Breast epithelium (tissue), 4 donors: ENCODE measurements at regions not wholly inside any gene's neighbourhood (a gene's known extent, or its start where the extent isn't known, plus 50 kb on each side); places are given as distances from the start of the nearest gene placed in this dataset.

ENCODE experiments used
- DNase-seq, 2 donors: peaks; one replicate each; pipeline ENCODE4 v3.0.0-alpha.2; 2019; ENCODE audit warnings: low spot score in 2 of 2
- H3K27ac ChIP-seq, 2 donors: fragments of 200-600 bp; sonication (generic) in 1 of 2; one replicate each; pipeline ENCODE4 v1.5.1; 2016 to 2019; ENCODE audit warnings: mild to moderate bottlenecking in 1 of 2
- H3K27me3 ChIP-seq, 2 donors: fragments of 200-600 bp; sonication (generic) in 1 of 2; one replicate each; pipeline versions ENCODE4 v1.5.1 to v1.6.0; 2017 to 2019; ENCODE audit warnings: control low read depth in 1 of 2, mild to moderate bottlenecking in 1 of 2
- H3K36me3 ChIP-seq: fragments of 200-600 bp; one replicate; pipeline ENCODE4 v1.5.1; 2019
- H3K4me1 ChIP-seq, 2 donors: fragments of 200-600 bp; sonication (generic); one replicate each; pipeline ENCODE4 v1.5.1; 2016 to 2019; ENCODE audit warnings: control low read depth in 1 of 2
- H3K4me3 ChIP-seq, 3 donors: fragments of 200-600 bp; sonication (generic); 1 replicate in 2 of 3; 2 replicates in 1 of 3; pipeline ENCODE4 v1.5.1; 2016 to 2019; ENCODE audit warnings: mild to moderate bottlenecking in 3 of 3, moderate library complexity in 2 of 3
- H3K9me3 ChIP-seq, 2 donors: fragments of 200-600 bp; sonication (generic) in 1 of 2; one replicate each; pipeline ENCODE4 v1.5.1; 2016 to 2019; ENCODE audit warnings: control low read depth in 1 of 2
- POLR2A ChIP-seq: fragments of 450-650 bp; IDR thresholded peaks from one replicate; pipeline ENCODE4 v1.6.1; 2016; ENCODE audit warnings: antibody characterized with exemption, mild to moderate bottlenecking, moderate library complexity
- POLR2AphosphoS5 ChIP-seq, 3 donors: sonication (generic); formaldehyde crosslinking; IDR thresholded peaks; one replicate each; pipeline ENCODE4 v1.6.1; 2017; ENCODE audit warnings: antibody characterized with exemption in 3 of 3
- intact Hi-C: fragments of 100-400 bp; cut with DNase I; formaldehyde crosslinking; loops from one replicate; pipeline ENCODE4 v1.15.1; 2023; ENCODE audit warnings: low total_unique reads
- TF ChIP-seq, protein P1 (sequence below), 3 donors: fragments of 450-650 bp; IDR thresholded peaks; one replicate each; pipeline ENCODE4 v1.5.1; 2016 to 2017; ENCODE audit warnings: antibody characterized with exemption in 3 of 3, mild to moderate bottlenecking in 3 of 3, moderate library complexity in 3 of 3

- DNase-seq, result no peak
- H3K9me3 ChIP-seq, result no peaks in the 10 kb centered on the region
- no peaks in the 10 kb centered on the region for H3K27me3 ChIP-seq
- TF ChIP-seq POLR2A (no peak), POLR2AphosphoS5 (IDR thresholded peaks at IDR 0.05) (no peak)
- TF ChIP-seq, protein P1, sequence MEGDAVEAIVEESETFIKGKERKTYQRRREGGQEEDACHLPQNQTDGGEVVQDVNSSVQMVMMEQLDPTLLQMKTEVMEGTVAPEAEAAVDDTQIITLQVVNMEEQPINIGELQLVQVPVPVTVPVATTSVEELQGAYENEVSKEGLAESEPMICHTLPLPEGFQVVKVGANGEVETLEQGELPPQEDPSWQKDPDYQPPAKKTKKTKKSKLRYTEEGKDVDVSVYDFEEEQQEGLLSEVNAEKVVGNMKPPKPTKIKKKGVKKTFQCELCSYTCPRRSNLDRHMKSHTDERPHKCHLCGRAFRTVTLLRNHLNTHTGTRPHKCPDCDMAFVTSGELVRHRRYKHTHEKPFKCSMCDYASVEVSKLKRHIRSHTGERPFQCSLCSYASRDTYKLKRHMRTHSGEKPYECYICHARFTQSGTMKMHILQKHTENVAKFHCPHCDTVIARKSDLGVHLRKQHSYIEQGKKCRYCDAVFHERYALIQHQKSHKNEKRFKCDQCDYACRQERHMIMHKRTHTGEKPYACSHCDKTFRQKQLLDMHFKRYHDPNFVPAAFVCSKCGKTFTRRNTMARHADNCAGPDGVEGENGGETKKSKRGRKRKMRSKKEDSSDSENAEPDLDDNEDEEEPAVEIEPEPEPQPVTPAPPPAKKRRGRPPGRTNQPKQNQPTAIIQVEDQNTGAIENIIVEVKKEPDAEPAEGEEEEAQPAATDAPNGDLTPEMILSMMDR (IDR thresholded peaks at IDR 0.05), result no peak
- H3K27ac ChIP-seq, result no peak overlapping the region
- no peak overlapping the region for H3K4me3 ChIP-seq
- intact Hi-C loops, result no loop called here
- no peaks in the 10 kb centered on the region for H3K36me3 ChIP-seq
- H3K4me1 ChIP-seq, result no peaks in the 10 kb centered on the region
Measured at GRCh38 chr9:7340451-7340850, 459.1 kb downstream of the DMAC1 start.

- intact Hi-C loops, result no loop called here
- no peaks in the 10 kb centered on the region for H3K36me3 ChIP-seq
Measured at GRCh38 chr9:7338586-7339281, 460.8 kb downstream of the DMAC1 start.

GRCh38 chr9:7336356-7337065 is 463.1 kb downstream of the DMAC1 start:
- H3K4me1 ChIP-seq, result no peaks in the 10 kb centered on the region
- no peak for DNase-seq
- H3K27me3 ChIP-seq, result no peaks in the 10 kb centered on the region
- H3K4me3 ChIP-seq, result no peak overlapping the region
- TF ChIP-seq, protein P1 (IDR thresholded peaks at IDR 0.05), result no peak
- TF ChIP-seq POLR2AphosphoS5 (IDR thresholded peaks at IDR 0.05), result no peak
- TF ChIP-seq POLR2A, result no peak
- H3K27ac ChIP-seq, result no peak overlapping the region
- no peaks in the 10 kb centered on the region for H3K9me3 ChIP-seq
- intact Hi-C loops, result no loop called here
- no peaks in the 10 kb centered on the region for H3K36me3 ChIP-seq

More at GRCh38 chr9:7338586-7339281, 460.8 kb downstream of the DMAC1 start:
- Histone ChIP-seq H3K9me3 (no peaks in the 10 kb centered on the region), H3K4me3 (no peak overlapping the region), H3K4me1 (no peaks in the 10 kb centered on the region), H3K27ac (no peak overlapping the region), H3K27me3 (no peaks in the 10 kb centered on the region)
- no peak for DNase-seq
- TF ChIP-seq POLR2A (no peak), POLR2AphosphoS5 (IDR thresholded peaks at IDR 0.05) (no peak)
- TF ChIP-seq, protein P1 (IDR thresholded peaks at IDR 0.05), result no peak

- TF ChIP-seq POLR2AphosphoS5 (IDR thresholded peaks at IDR 0.05), result no peak
- TF ChIP-seq, protein P1 (IDR thresholded peaks at IDR 0.05), result no peak
- no peak for TF ChIP-seq POLR2A
- no peak overlapping the region for H3K27ac ChIP-seq
- DNase-seq, result no peak
- H3K4me1 ChIP-seq, result no peaks in the 10 kb centered on the region
- no peaks in the 10 kb centered on the region for H3K36me3 ChIP-seq
- H3K9me3 ChIP-seq, result no peaks in the 10 kb centered on the region
- intact Hi-C loops, result no loop called here
- H3K4me3 ChIP-seq, result no peak overlapping the region
- H3K27me3 ChIP-seq, result no peaks in the 10 kb centered on the region
Measured at GRCh38 chr9:7333719-7334118, 465.9 kb downstream of the DMAC1 start.

DNA sequence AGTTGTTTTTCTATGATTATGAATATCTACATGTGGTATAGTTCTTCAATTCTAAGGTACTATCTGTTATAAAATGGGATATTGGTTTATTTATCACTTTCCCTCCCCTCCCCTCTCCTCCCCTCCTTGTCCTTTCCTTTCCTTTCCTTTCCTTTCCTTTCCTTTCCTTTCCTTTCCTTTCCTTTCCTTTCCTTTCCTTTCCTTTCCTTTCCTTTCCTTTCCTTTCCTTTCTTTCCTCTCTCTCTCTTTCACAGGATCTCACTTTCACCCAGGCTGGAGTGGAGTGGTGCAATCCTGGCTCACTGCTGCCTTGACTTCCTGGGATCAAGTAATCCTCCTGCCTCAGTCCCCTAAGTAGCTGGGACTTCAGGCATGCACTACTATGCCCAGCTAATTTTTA is 466.8 kb downstream of the DMAC1 start:
- no peak for DNase-seq

More for the DNA sequence above, 466.8 kb downstream of the DMAC1 start:
- Histone ChIP-seq H3K4me3 (no peak overlapping the region), H3K27me3 (no peaks in the 10 kb centered on the region), H3K36me3 (no peaks in the 10 kb centered on the region), H3K9me3 (peaks cover 0 to 4% of the 10 kb centered on the region in 2 donors), H3K4me1 (no peaks in the 10 kb centered on the region), H3K27ac (no peak overlapping the region)
- TF ChIP-seq, protein P1 (IDR thresholded peaks at IDR 0.05), result no peak
- no peak for TF ChIP-seq POLR2AphosphoS5 (IDR thresholded peaks at IDR 0.05)
- no peak for TF ChIP-seq POLR2A
- intact Hi-C loops, result no loop called here
